ENCODE measurements at regions not wholly inside any gene's neighbourhood (a gene's known extent, or its start where the extent isn't known, plus 50 kb on each side); places are given as distances from the start of the nearest gene placed in this dataset.

GRCh38 chr5:166883016-166883415 is 1408.4 kb upstream of the WWC1 start:
- TF ChIP-seq, protein P1, sequence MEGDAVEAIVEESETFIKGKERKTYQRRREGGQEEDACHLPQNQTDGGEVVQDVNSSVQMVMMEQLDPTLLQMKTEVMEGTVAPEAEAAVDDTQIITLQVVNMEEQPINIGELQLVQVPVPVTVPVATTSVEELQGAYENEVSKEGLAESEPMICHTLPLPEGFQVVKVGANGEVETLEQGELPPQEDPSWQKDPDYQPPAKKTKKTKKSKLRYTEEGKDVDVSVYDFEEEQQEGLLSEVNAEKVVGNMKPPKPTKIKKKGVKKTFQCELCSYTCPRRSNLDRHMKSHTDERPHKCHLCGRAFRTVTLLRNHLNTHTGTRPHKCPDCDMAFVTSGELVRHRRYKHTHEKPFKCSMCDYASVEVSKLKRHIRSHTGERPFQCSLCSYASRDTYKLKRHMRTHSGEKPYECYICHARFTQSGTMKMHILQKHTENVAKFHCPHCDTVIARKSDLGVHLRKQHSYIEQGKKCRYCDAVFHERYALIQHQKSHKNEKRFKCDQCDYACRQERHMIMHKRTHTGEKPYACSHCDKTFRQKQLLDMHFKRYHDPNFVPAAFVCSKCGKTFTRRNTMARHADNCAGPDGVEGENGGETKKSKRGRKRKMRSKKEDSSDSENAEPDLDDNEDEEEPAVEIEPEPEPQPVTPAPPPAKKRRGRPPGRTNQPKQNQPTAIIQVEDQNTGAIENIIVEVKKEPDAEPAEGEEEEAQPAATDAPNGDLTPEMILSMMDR (IDR thresholded peaks at IDR 0.05 in 4 of 5, conservative IDR thresholded peaks at IDR 0.05 in 1 of 5) = no peak
- TF ChIP-seq POLR2A (IDR thresholded peaks at IDR 0.05) = no peak

All from gastrocnemius medialis (tissue), 4 donors.